CD4-positive, alpha-beta T cell treated with Interleukin-17A for 4 hours (primary cell): ENCODE measurements at regions not wholly inside any gene's neighbourhood (a gene's known extent, or its start where the extent isn't known, plus 50 kb on each side); places are given as distances from the start of the nearest gene placed in this dataset.

Source experiments
- DNase-seq: peaks from one replicate; pipeline ENCODE4 v3.0.0-alpha.2; 2020; ENCODE audit warnings: mixed read lengths

GRCh38 chr5:133853646-133854365 is 114.6 kb downstream of the C5orf15 start:
- DNase-seq = no peak

- no peak for DNase-seq
Observed at GRCh38 chr5:133851521-133851920, 116.9 kb downstream of the C5orf15 start.

DNA sequence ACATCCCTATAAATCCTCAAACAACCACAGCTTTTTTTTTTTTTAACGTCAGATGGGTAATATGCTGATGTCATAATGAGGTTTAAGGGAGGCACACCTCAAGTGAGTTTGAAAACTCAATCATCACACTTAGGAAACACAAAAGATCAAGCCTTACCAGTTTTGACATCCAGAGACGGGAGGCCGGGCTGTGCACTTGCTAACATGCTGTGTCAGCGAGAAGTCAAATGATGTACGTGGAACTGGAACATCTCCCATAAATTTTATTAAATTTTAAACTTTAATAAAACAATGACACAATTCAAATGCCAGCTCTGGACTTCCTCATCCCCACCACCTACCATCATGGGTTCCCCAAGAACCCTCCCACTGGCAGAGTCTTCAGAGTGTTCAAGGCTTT is 117.6 kb downstream of the C5orf15 start:
- DNase-seq = no peak

DNA sequence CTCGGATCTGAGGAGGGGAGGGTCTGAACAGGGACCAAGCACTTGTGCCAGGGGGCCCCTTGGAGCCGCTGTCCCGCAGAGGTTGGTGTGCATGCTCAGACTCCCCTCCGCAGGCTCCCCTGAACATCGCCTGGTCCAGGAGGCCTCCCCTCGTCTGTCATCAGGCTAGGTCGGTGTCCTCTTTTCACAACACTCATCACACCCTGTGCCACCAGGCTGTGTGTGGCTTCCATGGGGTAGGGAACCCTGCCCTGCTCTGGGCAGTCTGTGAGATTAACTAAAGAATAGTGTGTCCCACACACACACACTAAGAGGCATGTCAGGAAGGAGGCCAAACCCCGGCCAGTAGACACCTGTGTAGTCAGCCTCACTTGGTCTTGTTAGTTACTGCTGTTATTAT is 119.3 kb downstream of the C5orf15 start:
- no peak for DNase-seq

DNA sequence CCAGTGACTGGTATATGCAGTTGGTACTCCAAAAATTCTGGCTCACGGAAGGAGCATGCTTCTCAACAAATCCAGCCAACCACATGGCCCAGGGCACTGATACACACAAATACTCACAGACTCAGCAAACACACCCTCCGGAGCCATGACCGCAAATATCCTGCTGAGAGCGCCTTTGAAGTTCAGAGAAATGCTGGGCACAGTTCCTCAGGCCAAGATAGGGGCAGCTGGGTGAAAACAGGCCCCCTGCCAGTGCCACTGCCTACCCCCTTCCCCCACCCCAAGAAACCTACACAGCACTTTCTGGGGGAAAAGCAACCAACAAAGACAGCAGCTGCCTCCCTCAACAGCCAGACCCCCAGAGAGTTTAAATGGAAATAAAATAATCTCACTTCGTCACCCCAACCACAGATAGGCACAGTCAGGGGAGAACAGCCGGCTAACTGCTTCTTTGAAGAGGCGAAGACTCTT is 120.0 kb downstream of the C5orf15 start:
- DNase-seq = no peak

GRCh38 chr5:133847886-133848285 is 120.5 kb downstream of the C5orf15 start:
- no peak for DNase-seq

DNA sequence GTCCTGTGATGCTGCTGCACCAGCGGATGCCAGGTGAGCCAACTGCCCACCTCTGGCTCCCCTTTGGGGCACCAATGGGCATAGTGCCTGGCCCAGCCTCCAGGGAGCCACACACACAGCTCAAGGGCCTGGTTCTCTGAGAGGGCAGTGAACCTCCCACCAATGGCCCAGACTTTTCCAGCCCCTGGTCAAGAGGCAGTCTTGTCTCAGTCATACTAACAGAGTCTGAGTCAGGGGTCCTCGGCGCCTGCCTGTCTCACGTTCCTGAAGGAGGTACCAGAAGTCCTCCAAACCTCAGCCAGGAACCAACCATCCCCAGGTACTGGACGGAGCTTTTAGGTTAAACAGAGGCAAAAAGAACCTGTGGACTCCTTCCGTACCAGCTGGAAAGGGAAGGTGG is 121.1 kb downstream of the C5orf15 start:
- no peak for DNase-seq

DNA sequence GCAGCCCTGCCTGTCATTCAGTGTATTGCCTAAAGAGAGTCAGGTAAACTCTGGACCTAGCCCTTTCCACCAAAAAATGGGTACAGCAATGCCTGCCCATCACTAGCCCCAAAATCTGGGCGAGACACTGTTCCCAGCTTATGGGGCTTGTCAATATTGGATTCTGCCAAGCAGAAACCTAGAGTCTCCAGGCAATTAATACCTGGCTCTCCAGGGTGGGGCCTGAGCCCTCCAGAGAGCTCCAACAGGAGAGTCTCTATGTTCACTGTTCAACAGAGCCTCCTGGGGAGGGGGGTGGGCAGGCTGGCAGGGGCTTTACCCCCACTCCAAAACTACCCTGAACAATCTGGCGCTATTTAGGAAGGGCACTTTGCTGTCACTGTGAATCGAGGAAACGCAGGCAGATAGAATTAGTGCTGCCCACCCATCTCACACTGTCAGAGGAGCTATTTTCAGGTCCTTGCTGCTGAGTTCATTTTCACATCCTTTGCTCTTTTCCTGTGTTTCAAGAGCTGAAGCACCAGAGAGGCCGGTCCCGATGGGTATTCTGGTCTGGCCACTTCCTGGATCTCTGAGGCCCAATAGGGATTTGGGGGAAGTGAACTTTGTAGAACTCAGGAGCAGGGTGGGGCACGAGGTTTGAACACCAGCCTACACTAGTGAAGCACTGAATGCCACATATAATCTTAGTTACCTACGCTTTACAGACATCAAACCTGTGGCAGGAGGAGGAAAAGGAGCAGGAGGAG is 121.8 kb downstream of the C5orf15 start:
- no peak for DNase-seq

DNA sequence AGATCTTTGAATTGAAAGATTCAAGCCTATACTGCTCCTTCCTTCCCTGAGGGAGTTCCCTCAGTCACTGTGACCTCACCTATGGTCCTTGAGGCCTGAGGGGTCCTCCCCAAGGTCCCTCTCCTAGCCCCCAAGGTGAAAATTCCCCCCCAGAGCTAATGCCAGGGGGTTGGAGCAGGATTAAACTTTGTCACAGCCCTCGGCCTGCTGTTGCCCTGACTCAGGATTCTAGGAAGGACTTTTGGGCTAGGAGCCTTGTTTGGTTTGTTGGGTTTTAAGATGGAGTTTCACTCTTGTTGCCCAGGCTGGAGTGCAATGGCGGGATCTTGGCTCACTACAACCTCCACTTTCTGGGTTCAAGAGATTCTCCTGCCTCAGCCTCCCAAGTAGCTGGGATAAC is 123.2 kb downstream of the C5orf15 start:
- no peak for DNase-seq

DNA sequence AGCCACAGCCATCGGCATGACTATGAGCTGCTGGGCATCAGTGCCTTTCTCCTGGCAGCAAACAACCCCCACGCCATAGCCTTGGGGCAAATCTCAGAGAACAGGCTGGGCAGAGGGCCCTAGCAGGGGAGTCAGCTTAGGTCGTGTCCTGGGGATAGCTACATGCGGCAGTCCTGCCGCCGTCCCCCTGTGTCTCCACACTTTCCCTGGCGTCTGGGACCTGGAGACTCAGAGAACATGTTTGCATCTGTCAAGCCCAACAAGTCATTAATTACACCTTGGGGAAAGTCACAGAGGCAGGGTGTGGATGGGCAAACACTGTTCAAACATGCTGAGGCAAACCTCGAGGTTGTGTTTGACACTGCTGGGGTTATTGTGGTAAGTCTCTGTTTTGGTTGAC is 123.6 kb downstream of the C5orf15 start:
- no peak for DNase-seq

- DNase-seq = no peak
Observed at GRCh38 chr5:133843911-133844310, 124.5 kb downstream of the C5orf15 start.

DNA sequence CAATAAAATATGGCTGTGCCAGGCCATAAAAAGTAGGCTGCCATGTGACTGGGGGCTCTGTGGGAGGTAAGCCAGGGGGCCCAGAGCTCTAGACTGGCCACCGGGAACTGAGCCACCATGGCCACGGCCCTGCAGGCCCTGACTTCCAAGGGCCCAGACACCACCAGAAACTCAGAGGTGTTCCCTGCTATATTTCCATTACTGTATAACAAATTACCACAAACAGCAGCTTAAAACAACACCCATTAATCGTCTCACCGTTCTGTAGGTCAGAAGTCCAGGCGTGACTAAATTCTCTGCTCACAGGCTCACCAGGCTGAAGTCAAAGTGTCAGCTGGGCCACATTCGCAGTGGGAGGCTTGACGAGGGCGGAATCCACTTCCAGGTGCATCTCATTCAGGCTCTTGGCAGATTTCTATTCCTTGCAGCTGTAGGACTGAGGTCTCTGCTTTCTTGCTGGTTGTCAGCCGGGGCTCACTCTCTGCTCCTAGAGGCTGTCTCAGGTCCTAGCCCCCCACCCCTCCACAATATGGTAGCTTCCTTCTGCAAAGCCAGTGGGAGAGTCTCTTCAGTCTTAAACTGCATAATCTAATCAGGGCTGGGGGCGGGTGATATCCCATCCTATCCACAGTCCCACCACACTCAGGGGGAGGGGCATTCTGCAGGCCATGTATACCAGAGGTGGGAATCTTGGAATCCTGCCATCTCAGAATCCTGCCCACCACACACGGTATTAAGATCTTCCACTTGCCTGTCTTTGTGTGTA is 125.4 kb downstream of the C5orf15 start:
- DNase-seq = no peak

DNA sequence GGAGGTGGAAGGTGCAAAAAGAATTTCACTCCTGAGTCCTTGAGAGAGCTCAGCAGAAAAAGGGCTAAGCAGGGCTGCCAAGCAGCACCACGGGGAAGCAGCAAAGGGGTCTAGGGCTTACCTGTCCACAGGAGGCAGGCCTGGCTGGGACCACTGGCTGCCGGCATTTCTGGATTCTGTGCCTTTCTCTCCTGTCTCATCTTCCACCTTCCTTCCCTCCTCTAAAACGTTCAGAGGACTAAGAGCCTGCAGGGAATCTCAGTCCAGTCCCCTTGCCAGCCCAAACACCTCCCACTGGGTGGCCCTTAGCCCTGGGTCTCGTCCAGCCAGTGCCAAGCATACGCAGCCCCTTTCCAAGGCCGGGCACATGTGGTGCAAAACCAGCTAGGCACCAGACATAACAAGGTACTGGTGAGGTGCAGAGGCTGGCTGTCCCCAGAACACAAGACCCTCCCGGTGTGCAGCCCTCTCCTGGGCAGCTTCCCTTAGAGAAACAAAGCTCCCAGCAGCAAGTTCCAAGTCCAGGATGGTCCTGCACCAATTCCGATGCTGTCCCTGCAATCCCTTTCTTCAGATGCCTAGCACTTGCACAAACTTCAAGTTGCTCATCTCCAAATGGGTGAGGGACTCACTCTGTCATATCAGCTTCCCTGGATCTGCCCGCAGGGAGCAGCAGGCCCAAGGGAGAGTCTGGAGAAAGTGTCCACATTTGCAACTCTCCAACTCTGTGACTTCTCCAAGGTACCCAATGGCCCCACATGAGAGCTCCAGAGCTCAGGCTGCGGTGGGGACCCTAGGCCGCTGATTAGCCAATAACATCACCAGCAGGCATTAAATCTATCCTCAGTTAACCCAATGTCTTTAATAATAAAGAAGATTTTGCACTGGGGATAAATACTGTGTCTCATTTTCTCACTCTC is 126.3 kb downstream of the C5orf15 start:
- no peak for DNase-seq

GRCh38 chr5:133840168-133840567 is 128.3 kb downstream of the C5orf15 start:
- no peak for DNase-seq

DNA sequence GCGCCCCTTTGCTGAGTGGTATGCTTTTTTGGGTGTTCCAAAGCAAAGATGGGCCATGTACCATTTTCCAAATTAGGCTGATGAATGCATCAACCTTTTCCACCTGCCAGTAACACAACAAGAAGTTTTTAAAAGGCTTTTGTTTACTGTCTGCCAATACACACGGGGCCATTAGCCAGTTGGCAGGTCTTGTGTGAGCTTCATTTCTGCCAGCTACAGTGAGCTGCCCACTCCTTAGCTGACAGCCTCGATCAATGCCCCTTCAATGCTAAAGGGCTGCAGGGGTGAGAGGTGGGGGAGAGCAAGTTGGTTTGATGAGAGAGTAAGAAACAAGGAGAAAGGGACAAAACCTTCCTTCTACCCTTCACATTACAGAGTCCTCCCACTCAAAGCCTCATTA is 128.7 kb downstream of the C5orf15 start:
- DNase-seq = no peak

GRCh38 chr5:133839090-133839489 is 129.3 kb downstream of the C5orf15 start:
- DNase-seq = no peak

- DNase-seq = no peak
Observed at GRCh38 chr5:133838286-133838685, 130.1 kb downstream of the C5orf15 start.

GRCh38 chr5:133831491-133832224 is 136.8 kb downstream of the C5orf15 start:
- no peak for DNase-seq

DNA sequence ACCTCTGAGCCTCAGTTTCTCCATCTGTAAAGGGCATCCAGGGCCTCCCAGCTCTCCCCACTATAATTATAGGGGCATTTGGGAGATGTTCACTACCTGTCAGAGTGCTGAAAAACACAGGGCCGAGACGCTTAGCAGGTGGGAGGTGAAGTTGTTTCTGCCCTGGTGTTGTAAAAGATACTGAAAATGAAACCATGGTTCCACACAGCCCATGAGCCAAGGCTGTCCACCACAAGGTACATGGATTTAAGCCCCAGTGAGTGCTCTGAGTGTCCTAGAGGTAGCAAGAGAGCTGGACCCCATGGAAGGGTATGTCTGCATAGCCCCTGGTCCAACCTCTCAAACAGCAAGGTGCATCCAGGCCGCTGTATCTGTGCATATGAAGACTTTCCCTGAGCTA is 137.5 kb downstream of the C5orf15 start:
- DNase-seq = no peak

- no peak for DNase-seq
Observed at GRCh38 chr5:133830281-133830680, 138.1 kb downstream of the C5orf15 start.

DNA sequence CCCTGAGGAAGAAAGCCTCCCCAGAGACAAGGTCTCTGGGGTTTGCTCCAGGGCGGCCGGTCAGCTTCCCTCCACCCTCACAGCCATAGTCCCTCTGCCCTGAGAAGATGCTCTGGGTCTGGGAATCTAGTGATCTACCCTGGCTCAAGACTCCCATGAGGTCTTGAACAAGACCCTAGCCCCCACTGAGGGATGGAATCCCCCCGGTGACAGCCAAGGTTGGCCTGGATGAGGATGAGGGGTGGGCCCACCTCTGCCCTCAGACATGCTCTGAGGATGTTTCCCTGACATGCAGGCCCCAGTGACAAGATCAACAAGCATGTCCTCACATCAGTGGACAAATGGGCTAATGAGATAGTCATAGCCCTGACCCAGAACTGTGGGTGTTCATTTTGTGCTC is 138.6 kb downstream of the C5orf15 start:
- no peak for DNase-seq

DNA sequence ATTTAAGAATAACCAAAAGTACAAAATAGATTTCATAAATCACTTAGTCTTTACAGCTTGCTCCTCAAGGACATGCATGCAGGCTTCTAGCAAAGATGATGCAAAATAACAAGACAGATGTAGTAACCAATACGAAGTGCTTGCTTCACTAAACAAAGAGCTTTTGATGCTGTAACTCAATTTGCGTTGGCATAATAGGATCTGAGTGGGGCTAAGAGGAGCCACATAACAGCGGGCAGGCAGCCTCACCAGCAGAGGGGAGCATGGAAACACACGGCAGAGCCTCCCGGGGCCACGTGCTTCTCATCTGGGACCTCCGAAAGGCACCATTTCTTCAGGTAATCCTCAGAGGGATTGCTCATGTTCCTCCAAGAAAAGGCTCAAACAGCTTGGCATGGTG is 139.7 kb downstream of the C5orf15 start:
- DNase-seq = no peak
